Heart right ventricle (tissue), 16 donors: ENCODE measurements at regions not wholly inside any gene's neighbourhood (a gene's known extent, or its start where the extent isn't known, plus 50 kb on each side); places are given as distances from the start of the nearest gene placed in this dataset.

Experiments used
- ATAC-seq, 8 donors: fragments of 200-7000 bp; cut with Tn5 transposase; one replicate each; pipeline ENCODE4 v1.9.1; 2020; ENCODE audit warnings: mild to moderate bottlenecking in 8 of 8, moderate library complexity in 8 of 8, moderate number of reproducible peaks in 1 of 8
- DNase-seq, 2 donors: peaks; one replicate each; pipeline ENCODE4 v3.0.0-alpha.2; 2020
- H3K27ac ChIP-seq, 10 donors: fragments of 200-600 bp; sonication (generic) in 2 of 10; one replicate each; pipeline versions ENCODE4 v1.5.0 to v1.8.0; 2020 to 2022; ENCODE audit warnings: mild to moderate bottlenecking in 3 of 10
- H3K27me3 ChIP-seq, 7 donors: fragments of 200-600 bp; one replicate each; pipeline ENCODE4 v1.8.0; 2021 to 2022; ENCODE audit warnings: mild to moderate bottlenecking in 2 of 7
- H3K36me3 ChIP-seq, 9 donors: fragments of 200-600 bp; sonication (generic) in 1 of 9; one replicate each; pipeline versions ENCODE4 v1.5.0 to v1.8.0; 2020 to 2022; ENCODE audit warnings: mild to moderate bottlenecking in 2 of 9
- H3K4me1 ChIP-seq, 9 donors: fragments of 200-600 bp; sonication (generic) in 1 of 9; one replicate each; pipeline versions ENCODE4 v1.5.0 to v1.8.0; 2020 to 2022; ENCODE audit warnings: mild to moderate bottlenecking in 4 of 9
- H3K4me3 ChIP-seq, 10 donors: fragments of 200-600 bp; sonication (generic) in 2 of 10; one replicate each; pipeline versions ENCODE4 v1.5.0 to v1.8.0; 2020 to 2022; ENCODE audit warnings: mild to moderate bottlenecking in 7 of 10, moderate library complexity in 2 of 10
- H3K9me3 ChIP-seq, 11 donors: fragments of 200-600 bp in 10 of 11; sonication (generic) in 2 of 11; one replicate each; pipeline versions ENCODE4 v1.5.0 to v1.8.0; 2013 to 2022; ENCODE audit warnings: mild to moderate bottlenecking in 2 of 11, control low read depth in 1 of 11, moderate library complexity in 1 of 11
- WGBS, 2 donors: extraction: QIAGEN DNeasy Blood & Tissue Kit; methylation state at CpG; one replicate each; pipeline ENCODE4 v1.1.7; 2013; ENCODE audit warnings: inconsistent platforms in 1 of 2; 5-methylcytosine and 5-hydroxymethylcytosine counted together
- intact Hi-C, 10 donors: fragments of 100-400 bp; cut with DNase I; formaldehyde crosslinking; loops; one replicate each; pipeline versions ENCODE4 v1.11.1 to v1.14.2; 2022
- TF ChIP-seq, protein P1 (sequence below), 9 donors: fragments of 200-600 bp; sonication (generic) in 2 of 9; IDR thresholded peaks; one replicate each; pipeline versions ENCODE4 v1.5.0 to v1.8.0; 2021 to 2022; ENCODE audit warnings: antibody characterized with exemption in 9 of 9, mild to moderate bottlenecking in 5 of 9, moderate library complexity in 1 of 9
- donor health status: Arrhythmogenic right ventricular cardiomyopathy.
- donor health status: ischemic (EF 13 %, LVEDD 7.1; RV severe dilation, severe dysfunction).
- donor health status: healthy with polysubstance abuse.
- donor health status: DM: no; HTN: yes; CAD: no.
- donor health status: DM: no; HTN: no; CAD: no.
- donor health status: ischemic (EF 25% LVEDD 6.9; RV normal size, moderate dysfunction).
- donor health status: ischemic (EF 25% LVEDD 5.7; RV mildly dilated, moderate dysfunction).
- donor health status: healthy.
- donor health status: DM: yes; HTN: yes; CAD: no.
- donor health status: Ischemic cardiomyopathy.
- donor health status: ischemic (EF 35%, LVEDD 5.7; RV mildly dilated, moderate dysfunction).
- donor health status: nonischemic (EF 11% LVEDD 7.7; RV severe dilation, severe dysfunction).
- donor health status: DM: yes; HTN: yes; CAD: no.
- donor health status: PGD.
- donor health status: ischemic (EF 29% LVEDD 5.4; RV normal size, mild dysfunction).
- donor health status: nonischemic (EF 23%, LVEDD 6.1; RV moderate dilation, normal function).

DNA sequence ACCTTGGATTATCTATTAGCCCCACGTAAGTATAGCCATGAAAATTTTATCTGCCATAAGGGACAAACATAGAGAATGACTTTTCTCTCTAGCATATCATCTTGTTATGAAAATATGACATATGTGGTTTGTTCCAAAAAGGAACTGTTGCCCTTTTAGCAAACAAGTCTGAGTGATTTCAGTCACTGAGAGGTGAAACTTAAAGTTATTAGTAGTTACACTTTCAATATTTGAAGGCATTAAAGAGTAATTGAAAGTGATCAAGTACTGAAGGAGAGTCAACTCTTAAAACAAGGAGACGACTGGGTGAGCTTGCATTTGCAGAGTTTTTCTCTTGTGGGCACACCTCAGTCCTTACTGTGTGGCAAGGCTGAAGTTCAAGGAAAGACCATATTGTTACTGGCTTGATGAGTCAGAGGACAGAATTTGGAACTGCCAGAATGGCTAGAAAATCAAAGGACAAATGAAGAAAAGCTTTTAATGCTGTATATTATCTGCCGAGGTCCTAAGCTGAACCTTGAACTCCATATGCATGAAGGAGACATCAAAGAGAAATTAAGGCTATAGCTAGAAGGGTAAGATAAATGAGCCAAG lies 205.1 kb upstream of the EMCN start:
- DNase-seq (no peak), ATAC-seq (no peak)
- intact Hi-C loops, result no loop called here
- TF ChIP-seq, protein P1, sequence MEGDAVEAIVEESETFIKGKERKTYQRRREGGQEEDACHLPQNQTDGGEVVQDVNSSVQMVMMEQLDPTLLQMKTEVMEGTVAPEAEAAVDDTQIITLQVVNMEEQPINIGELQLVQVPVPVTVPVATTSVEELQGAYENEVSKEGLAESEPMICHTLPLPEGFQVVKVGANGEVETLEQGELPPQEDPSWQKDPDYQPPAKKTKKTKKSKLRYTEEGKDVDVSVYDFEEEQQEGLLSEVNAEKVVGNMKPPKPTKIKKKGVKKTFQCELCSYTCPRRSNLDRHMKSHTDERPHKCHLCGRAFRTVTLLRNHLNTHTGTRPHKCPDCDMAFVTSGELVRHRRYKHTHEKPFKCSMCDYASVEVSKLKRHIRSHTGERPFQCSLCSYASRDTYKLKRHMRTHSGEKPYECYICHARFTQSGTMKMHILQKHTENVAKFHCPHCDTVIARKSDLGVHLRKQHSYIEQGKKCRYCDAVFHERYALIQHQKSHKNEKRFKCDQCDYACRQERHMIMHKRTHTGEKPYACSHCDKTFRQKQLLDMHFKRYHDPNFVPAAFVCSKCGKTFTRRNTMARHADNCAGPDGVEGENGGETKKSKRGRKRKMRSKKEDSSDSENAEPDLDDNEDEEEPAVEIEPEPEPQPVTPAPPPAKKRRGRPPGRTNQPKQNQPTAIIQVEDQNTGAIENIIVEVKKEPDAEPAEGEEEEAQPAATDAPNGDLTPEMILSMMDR (IDR thresholded peaks at IDR 0.05), result no peak
- Histone ChIP-seq H3K36me3 (no peaks in the 10 kb centered on the region), H3K4me1 (no peaks in the 10 kb centered on the region), H3K27me3 (no peaks in the 10 kb centered on the region), H3K27ac (no peak overlapping the region), H3K4me3 (no peak overlapping the region), H3K9me3 (peaks cover 0 to 21% (median 4%) of the 10 kb centered on the region in 11 donors)
- WGBS, 2 donors, result 88 to 96% methylated on average over 3 of the region's 3 CpGs

DNA sequence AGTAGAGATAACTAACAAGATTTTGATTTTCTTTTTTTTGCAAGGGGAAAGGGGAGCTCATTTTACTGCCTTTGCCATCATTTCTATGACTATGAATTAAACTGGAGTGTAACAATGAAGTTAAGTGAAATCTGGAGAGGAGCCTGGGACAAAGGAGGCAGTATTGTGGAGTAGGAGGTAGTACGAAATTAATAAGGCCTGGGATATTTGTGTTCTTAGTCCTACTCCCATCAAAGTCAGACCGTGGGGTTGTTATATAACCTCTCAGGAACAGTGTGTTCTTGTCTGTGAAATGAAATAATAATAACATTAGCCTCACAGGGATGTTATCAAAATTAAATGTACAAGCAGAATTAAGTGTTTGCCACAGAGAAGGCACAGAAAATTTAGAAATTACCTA lies 204.3 kb upstream of the EMCN start:
- 65 to 68% methylated on average over 2 of the region's 2 CpGs for WGBS, 2 donors
- Histone ChIP-seq H3K27ac (no peak overlapping the region), H3K4me1 (no peaks in the 10 kb centered on the region), H3K4me3 (no peak overlapping the region), H3K27me3 (no peaks in the 10 kb centered on the region), H3K36me3 (no peaks in the 10 kb centered on the region), H3K9me3 (peaks cover 0 to 24% (median 4%) of the 10 kb centered on the region in 11 donors)
- TF ChIP-seq, protein P1 (IDR thresholded peaks at IDR 0.05), result no peak
- DNase-seq, result no peak
- intact Hi-C loops, result no loop called here
- peak in 1 of 8 donors; percentile 51 for ATAC-seq

DNA sequence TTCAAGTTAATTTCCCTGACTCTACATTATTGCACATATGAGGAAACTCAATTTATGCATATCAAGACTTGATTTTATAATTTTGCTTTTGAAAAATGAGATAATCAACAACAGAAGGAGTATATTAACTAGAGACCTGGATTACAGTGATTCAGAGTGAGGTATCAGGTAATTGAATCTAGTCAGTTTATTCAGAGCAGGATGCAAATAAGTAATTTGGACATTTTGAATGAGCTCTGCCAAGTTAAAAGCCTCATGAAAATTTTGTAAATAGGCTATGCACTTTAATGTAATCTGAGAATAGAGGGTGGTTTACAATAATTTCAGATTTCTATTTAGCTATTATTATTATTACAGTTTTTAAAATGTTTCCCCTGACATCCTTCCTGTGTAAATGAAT lies 203.7 kb upstream of the EMCN start:
- H3K36me3 ChIP-seq, result no peaks in the 10 kb centered on the region
- no peaks in the 10 kb centered on the region for H3K27me3 ChIP-seq
- H3K27ac ChIP-seq, result no peak overlapping the region
- no peak for ATAC-seq
- H3K4me1 ChIP-seq, result no peaks in the 10 kb centered on the region
- intact Hi-C loops, result no loop called here
- no peak for DNase-seq
- H3K9me3 ChIP-seq, result peaks cover 0 to 24% (median 4%) of the 10 kb centered on the region in 11 donors
- TF ChIP-seq, protein P1 (IDR thresholded peaks at IDR 0.05), result no peak
- H3K4me3 ChIP-seq, result no peak overlapping the region

- ATAC-seq (no peak), DNase-seq (no peak)
- Histone ChIP-seq H3K27me3 (no peaks in the 10 kb centered on the region), H3K4me1 (no peaks in the 10 kb centered on the region), H3K9me3 (peaks cover 0 to 24% (median 4%) of the 10 kb centered on the region in 11 donors), H3K4me3 (no peak overlapping the region), H3K27ac (no peak overlapping the region), H3K36me3 (no peaks in the 10 kb centered on the region)
- TF ChIP-seq, protein P1 (IDR thresholded peaks at IDR 0.05), result no peak
- WGBS, 2 donors, result 38% methylated on average over 2 of the region's 2 CpGs
- intact Hi-C loops, result no loop called here
These were observed 203.3 kb upstream of the EMCN start for GRCh38 chr4:100721077-100721476.
